ENCODE measurements at regions not wholly inside any gene's neighbourhood (a gene's known extent, or its start where the extent isn't known, plus 50 kb on each side); places are given as distances from the start of the nearest gene placed in this dataset.
"Not testable (repeated sequence)": the region's sequence is repeated elsewhere in the genome, so short reads cannot be mapped to it uniquely, and the experiment has no call there.

GRCh38 chr12:19605720-19606119, 166.4 kb downstream of the AEBP2 start:
- no peak for ATAC-seq
- CTCF ChIA-PET, result no interaction called here
- no peaks in the 10 kb centered on the region for H3K36me3 Mint-ChIP-seq (ENCODE audit: low read depth)
- H3K4me3 Mint-ChIP-seq, result no peak overlapping the region
- no peak for DNase-seq
- POLR2A ChIA-PET, result no interaction called here
- no peak overlapping the region for H3K27ac Mint-ChIP-seq
- intact Hi-C loops (cut with DNase I, micrococcal nuclease), result no loop called here
- H3K27me3 Mint-ChIP-seq, result no peaks in the 10 kb centered on the region
- peaks cover 4% of the 10 kb centered on the region for H3K9me3 Mint-ChIP-seq (ENCODE audit: low read depth)
- no peaks in the 10 kb centered on the region for H3K4me1 Mint-ChIP-seq

GRCh38 chr12:19608039-19608438, 168.7 kb downstream of the AEBP2 start:
- Mint-ChIP-seq H3K4me1 (no peaks in the 10 kb centered on the region), H3K27ac (no peak overlapping the region), H3K27me3 (no peaks in the 10 kb centered on the region), H3K4me3 (no peak overlapping the region), H3K36me3 (ENCODE audit: low read depth) (peaks cover 2% of the 10 kb centered on the region), H3K9me3 (ENCODE audit: low read depth) (peaks cover 4% of the 10 kb centered on the region)
- no peak for ATAC-seq
- intact Hi-C loops (cut with DNase I, micrococcal nuclease), result no loop called here
- POLR2A ChIA-PET, result no interaction called here
- CTCF ChIA-PET, result interaction anchor here (0.6 kb wide), 2 partner anchors 45 to 506 kb away, joined by 3 read pairs; no protein-coding TSS in a partner anchor
- DNase-seq, result no peak

- peaks cover 7% of the 10 kb centered on the region for H3K4me1 Mint-ChIP-seq
- ATAC-seq (no peak), DNase-seq (no peak)
- H3K9me3 Mint-ChIP-seq (ENCODE audit: low read depth), result peaks cover 2% of the 10 kb centered on the region
- H3K27me3 Mint-ChIP-seq, result no peaks in the 10 kb centered on the region
- H3K36me3 Mint-ChIP-seq (ENCODE audit: low read depth), result peaks cover 4% of the 10 kb centered on the region
- no peak overlapping the region for H3K27ac Mint-ChIP-seq
- CTCF ChIA-PET, result interaction anchor here (0.9 kb wide), 1 partner anchor 9 kb away, joined by 3 read pairs; no protein-coding TSS in a partner anchor
- intact Hi-C loops (cut with DNase I, micrococcal nuclease), result no loop called here
- H3K4me3 Mint-ChIP-seq, result no peak overlapping the region
- POLR2A ChIA-PET, result no interaction called here
Observed at GRCh38 chr12:19613051-19613535, 173.8 kb downstream of the AEBP2 start.

GRCh38 chr12:19614601-19615383, 175.5 kb downstream of the AEBP2 start:
- Mint-ChIP-seq H3K36me3 (ENCODE audit: low read depth) (peaks cover 4% of the 10 kb centered on the region), H3K9me3 (ENCODE audit: low read depth) (peaks cover 2% of the 10 kb centered on the region), H3K27ac (no peak overlapping the region), H3K4me3 (no peak overlapping the region), H3K27me3 (no peaks in the 10 kb centered on the region), H3K4me1 (peaks cover 7% of the 10 kb centered on the region)
- ChIA-PET POLR2A (no interaction called here), CTCF (no interaction called here)
- intact Hi-C loops (cut with DNase I, micrococcal nuclease), result no loop called here
- ATAC-seq, result no peak
- DNase-seq, result no peak

GRCh38 chr12:19615384-19615725, 176.1 kb downstream of the AEBP2 start:
- Mint-ChIP-seq H3K27me3 (no peaks in the 10 kb centered on the region), H3K4me1 (peaks cover 7% of the 10 kb centered on the region), H3K4me3 (no peak overlapping the region), H3K27ac (no peak overlapping the region), H3K36me3 (ENCODE audit: low read depth) (peaks cover 4% of the 10 kb centered on the region), H3K9me3 (ENCODE audit: low read depth) (peaks cover 2% of the 10 kb centered on the region)
- ChIA-PET CTCF (no interaction called here), POLR2A (no interaction called here)
- ATAC-seq (no peak), DNase-seq (no peak)
- intact Hi-C loops (cut with DNase I, micrococcal nuclease), result no loop called here

GRCh38 chr12:19616781-19617180, 177.5 kb downstream of the AEBP2 start:
- intact Hi-C loops (cut with DNase I, micrococcal nuclease), result no loop called here
- ChIA-PET CTCF (no interaction called here), POLR2A (no interaction called here)
- Mint-ChIP-seq H3K4me1 (peaks cover 7% of the 10 kb centered on the region), H3K4me3 (no peak overlapping the region), H3K36me3 (ENCODE audit: low read depth) (peaks cover 4% of the 10 kb centered on the region), H3K9me3 (ENCODE audit: low read depth) (peaks cover 2% of the 10 kb centered on the region), H3K27ac (no peak overlapping the region), H3K27me3 (no peaks in the 10 kb centered on the region)
- DNase-seq (no peak), ATAC-seq (no peak)

GRCh38 chr12:19620222-19620621, 180.9 kb downstream of the AEBP2 start:
- no peaks in the 10 kb centered on the region for H3K36me3 Mint-ChIP-seq (ENCODE audit: low read depth)
- DNase-seq (no peak), ATAC-seq (no peak)
- H3K27me3 Mint-ChIP-seq, result no peaks in the 10 kb centered on the region
- no peak overlapping the region for H3K4me3 Mint-ChIP-seq
- CTCF ChIA-PET, result no interaction called here
- intact Hi-C loops (cut with DNase I, micrococcal nuclease), result no loop called here
- peaks cover 2% of the 10 kb centered on the region for H3K9me3 Mint-ChIP-seq (ENCODE audit: low read depth)
- H3K4me1 Mint-ChIP-seq, result peaks cover 7% of the 10 kb centered on the region
- no peak overlapping the region for H3K27ac Mint-ChIP-seq
- POLR2A ChIA-PET, result no interaction called here

- Mint-ChIP-seq H3K9me3 (ENCODE audit: low read depth) (peaks cover 3% of the 10 kb centered on the region), H3K4me1 (no peaks in the 10 kb centered on the region), H3K4me3 (no peak overlapping the region), H3K27ac (no peak overlapping the region), H3K36me3 (ENCODE audit: low read depth) (no peaks in the 10 kb centered on the region), H3K27me3 (no peaks in the 10 kb centered on the region)
- CTCF ChIA-PET, result no interaction called here
- intact Hi-C loops (cut with DNase I, micrococcal nuclease), result no loop called here
- POLR2A ChIA-PET, result no interaction called here
- DNase-seq (no peak), ATAC-seq (no peak)
Observed at GRCh38 chr12:19623751-19624399, 184.6 kb downstream of the AEBP2 start.

GRCh38 chr12:19624491-19624890, 185.2 kb downstream of the AEBP2 start:
- no peaks in the 10 kb centered on the region for H3K27me3 Mint-ChIP-seq
- ATAC-seq, result no peak
- no peak overlapping the region for H3K27ac Mint-ChIP-seq
- no peak for DNase-seq
- intact Hi-C loops (cut with DNase I, micrococcal nuclease), result no loop called here
- H3K36me3 Mint-ChIP-seq (ENCODE audit: low read depth), result no peaks in the 10 kb centered on the region
- CTCF ChIA-PET, result no interaction called here
- H3K9me3 Mint-ChIP-seq (ENCODE audit: low read depth), result peaks cover 3% of the 10 kb centered on the region
- no peaks in the 10 kb centered on the region for H3K4me1 Mint-ChIP-seq
- no peak overlapping the region for H3K4me3 Mint-ChIP-seq
- POLR2A ChIA-PET, result no interaction called here

GRCh38 chr12:19625551-19625950, 186.3 kb downstream of the AEBP2 start:
- ATAC-seq; H3K4me1 Mint-ChIP-seq; CTCF ChIA-PET; H3K9me3 Mint-ChIP-seq (ENCODE audit: low read depth); H3K27me3 Mint-ChIP-seq; H3K27ac Mint-ChIP-seq; H3K36me3 Mint-ChIP-seq (ENCODE audit: low read depth); POLR2A ChIA-PET; intact Hi-C loops (cut with DNase I, micrococcal nuclease); DNase-seq; H3K4me3 Mint-ChIP-seq: not testable (repeated sequence)

- ChIA-PET POLR2A (no interaction called here), CTCF (interaction anchor here (0.6 kb wide), 1 partner anchor 1370 kb away, joined by 3 read pairs; no protein-coding TSS in a partner anchor)
- Mint-ChIP-seq H3K36me3 (ENCODE audit: low read depth) (no peaks in the 10 kb centered on the region), H3K9me3 (ENCODE audit: low read depth) (peaks cover 3% of the 10 kb centered on the region), H3K27ac (no peak overlapping the region), H3K4me1 (no peaks in the 10 kb centered on the region), H3K4me3 (no peak overlapping the region), H3K27me3 (no peaks in the 10 kb centered on the region)
- no peak for ATAC-seq
- DNase-seq, result no peak
- intact Hi-C loops (cut with DNase I, micrococcal nuclease), result no loop called here
Observed at GRCh38 chr12:19627719-19628118, 188.4 kb downstream of the AEBP2 start.

GRCh38 chr12:19630536-19630935, 191.2 kb downstream of the AEBP2 start:
- ChIA-PET POLR2A (no interaction called here), CTCF (interaction anchor here (0.6 kb wide), 1 partner anchor 66 kb away, joined by 3 read pairs; no protein-coding TSS in a partner anchor)
- H3K27me3 Mint-ChIP-seq, result no peaks in the 10 kb centered on the region
- no peaks in the 10 kb centered on the region for H3K36me3 Mint-ChIP-seq (ENCODE audit: low read depth)
- no peak overlapping the region for H3K4me3 Mint-ChIP-seq
- H3K27ac Mint-ChIP-seq, result no peak overlapping the region
- ATAC-seq (no peak), DNase-seq (no peak)
- peaks cover 3% of the 10 kb centered on the region for H3K9me3 Mint-ChIP-seq (ENCODE audit: low read depth)
- intact Hi-C loops (cut with DNase I, micrococcal nuclease), result no loop called here
- no peaks in the 10 kb centered on the region for H3K4me1 Mint-ChIP-seq

All from activated CD4-positive, alpha-beta T cell treated with anti-CD3 and anti-CD28 coated beads for 36 hours (primary cell).